ENCODE measurements at regions not wholly inside any gene's neighbourhood (a gene's known extent, or its start where the extent isn't known, plus 50 kb on each side); places are given as distances from the start of the nearest gene placed in this dataset.

DNA sequence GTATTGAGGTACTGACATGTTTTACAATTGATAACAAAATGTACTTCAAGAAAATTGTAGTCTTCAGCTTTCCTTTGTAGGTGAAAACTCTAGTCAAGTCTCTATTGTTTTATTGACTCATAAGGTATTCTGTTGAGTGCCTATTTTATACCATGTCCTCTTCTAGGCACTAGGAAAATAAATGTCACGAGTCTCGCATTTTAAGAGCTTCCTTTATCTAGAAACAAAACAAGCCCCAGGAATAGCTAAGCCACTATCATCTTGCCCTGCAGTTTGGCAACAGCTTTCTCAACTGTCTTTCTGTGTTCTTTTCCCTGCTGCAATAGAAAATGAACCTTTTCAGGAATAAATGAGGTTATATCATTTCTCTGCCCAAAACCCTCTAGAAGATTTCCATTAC, 288.5 kb upstream of the NEGR1 start (continued):
- TF ChIP-seq CEBPB (IDR thresholded peaks at IDR 0.05; ENCODE audit: borderline replicate concordance in 1 of 2, low read depth in 2 of 2, low read length in 2 of 2) (no peak), SPI1 (IDR thresholded peaks at IDR 0.05; ENCODE audit: borderline replicate concordance, insufficient read depth, low read depth, low read length) (no peak)
- TF ChIP-seq, protein P1, sequence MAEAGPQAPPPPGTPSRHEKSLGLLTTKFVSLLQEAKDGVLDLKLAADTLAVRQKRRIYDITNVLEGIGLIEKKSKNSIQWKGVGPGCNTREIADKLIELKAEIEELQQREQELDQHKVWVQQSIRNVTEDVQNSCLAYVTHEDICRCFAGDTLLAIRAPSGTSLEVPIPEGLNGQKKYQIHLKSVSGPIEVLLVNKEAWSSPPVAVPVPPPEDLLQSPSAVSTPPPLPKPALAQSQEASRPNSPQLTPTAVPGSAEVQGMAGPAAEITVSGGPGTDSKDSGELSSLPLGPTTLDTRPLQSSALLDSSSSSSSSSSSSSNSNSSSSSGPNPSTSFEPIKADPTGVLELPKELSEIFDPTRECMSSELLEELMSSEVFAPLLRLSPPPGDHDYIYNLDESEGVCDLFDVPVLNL (IDR thresholded peaks at IDR 0.05; ENCODE audit: low read depth, low read length), result no peak

DNA sequence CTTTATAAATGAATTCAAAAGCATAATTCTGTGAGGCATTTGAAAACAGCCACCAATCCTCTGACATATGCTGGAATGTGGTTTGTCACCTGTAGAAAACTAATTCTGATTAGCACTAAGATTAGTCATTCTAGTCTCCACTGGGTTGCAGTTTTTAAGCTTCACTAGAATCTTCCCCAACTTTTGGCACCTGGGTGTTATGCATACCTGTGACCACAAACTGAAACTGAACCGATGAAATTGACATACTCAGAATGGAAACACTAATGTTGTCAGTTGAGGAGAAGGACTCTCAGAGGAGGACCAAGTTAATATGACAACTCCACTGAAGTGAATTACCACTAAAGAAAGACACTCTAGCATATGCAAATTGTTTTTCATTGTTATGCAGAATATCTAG, 285.8 kb upstream of the NEGR1 start:
- Histone ChIP-seq H3K4me1 (ENCODE audit: control insufficient read depth, insufficient read depth, low read length) (no peaks in the 10 kb centered on the region), H3K79me2 (ENCODE audit: control insufficient read depth, insufficient read depth, low read length) (no peaks in the 10 kb centered on the region), H3K27me3 (replicated peaks in 1 of 2; ENCODE audit: control insufficient read depth in 2 of 2, insufficient read depth in 2 of 2, low read length in 1 of 2) (no peaks in the 10 kb centered on the region; a peak in 1 of 4 replicates), H3K27ac (ENCODE audit: control insufficient read depth, insufficient read depth) (no peak overlapping the region), H3K9me3 (replicated peaks; ENCODE audit: control insufficient read depth, insufficient read depth, low read length) (no peaks in the 10 kb centered on the region), H4K20me1 (ENCODE audit: control insufficient read depth, insufficient read depth) (no peaks in the 10 kb centered on the region), H3K4me2 (ENCODE audit: control insufficient read depth, insufficient read depth) (no peak overlapping the region), H3K36me3 (ENCODE audit: control insufficient read depth in 2 of 2, insufficient read depth in 2 of 2, low read length in 1 of 2) (no peaks in the 10 kb centered on the region), H3K9ac (ENCODE audit: control insufficient read depth, insufficient read depth, low read length) (no peak overlapping the region), H3K4me3 (no peak overlapping the region), H2AFZ (ENCODE audit: control insufficient read depth, low read depth, low read length) (no peak overlapping the region)
- ChIA-PET RAD21 (ENCODE audit: unreplicated experiment) (no interaction called here), POLR2A (no interaction called here), SMC1A (ENCODE audit: uncharacterized antibody, unreplicated experiment) (no interaction called here), CTCF (no interaction called here)
- WGBS (ENCODE audit: insufficient coverage, insufficient replicate concordance, low lambda C conversion rate, missing lambda C conversion rate), result 0% methylated on average over 1 of the region's 1 CpG
- DNase-seq (ENCODE audit: low read depth, low spot score) (no peak), ATAC-seq (no peak), FAIRE-seq (no peak)
- TF ChIP-seq PAX8 (IDR thresholded peaks at IDR 0.05) (no peak), MTA3 (IDR thresholded peaks at IDR 0.05; ENCODE audit: borderline replicate concordance, low read length) (no peak), NBN (IDR thresholded peaks at IDR 0.05) (no peak), MYB (IDR thresholded peaks at IDR 0.05; ENCODE audit: borderline replicate concordance, low read depth, low read length) (no peak), CBFB (IDR thresholded peaks at IDR 0.05; ENCODE audit: low read depth) (no peak), HDAC6 (IDR thresholded peaks at IDR 0.05; ENCODE audit: unreplicated experiment) (no peak), RBBP5 (conservative IDR thresholded peaks at IDR 0.05) (no peak), SUPT20H (IDR thresholded peaks at IDR 0.05; ENCODE audit: borderline replicate concordance, control insufficient read depth, low read depth, low read length) (no peak)
- TF ChIP-seq, protein P2, sequence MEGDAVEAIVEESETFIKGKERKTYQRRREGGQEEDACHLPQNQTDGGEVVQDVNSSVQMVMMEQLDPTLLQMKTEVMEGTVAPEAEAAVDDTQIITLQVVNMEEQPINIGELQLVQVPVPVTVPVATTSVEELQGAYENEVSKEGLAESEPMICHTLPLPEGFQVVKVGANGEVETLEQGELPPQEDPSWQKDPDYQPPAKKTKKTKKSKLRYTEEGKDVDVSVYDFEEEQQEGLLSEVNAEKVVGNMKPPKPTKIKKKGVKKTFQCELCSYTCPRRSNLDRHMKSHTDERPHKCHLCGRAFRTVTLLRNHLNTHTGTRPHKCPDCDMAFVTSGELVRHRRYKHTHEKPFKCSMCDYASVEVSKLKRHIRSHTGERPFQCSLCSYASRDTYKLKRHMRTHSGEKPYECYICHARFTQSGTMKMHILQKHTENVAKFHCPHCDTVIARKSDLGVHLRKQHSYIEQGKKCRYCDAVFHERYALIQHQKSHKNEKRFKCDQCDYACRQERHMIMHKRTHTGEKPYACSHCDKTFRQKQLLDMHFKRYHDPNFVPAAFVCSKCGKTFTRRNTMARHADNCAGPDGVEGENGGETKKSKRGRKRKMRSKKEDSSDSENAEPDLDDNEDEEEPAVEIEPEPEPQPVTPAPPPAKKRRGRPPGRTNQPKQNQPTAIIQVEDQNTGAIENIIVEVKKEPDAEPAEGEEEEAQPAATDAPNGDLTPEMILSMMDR (IDR thresholded peaks at IDR 0.05 in 2 of 3, conservative IDR thresholded peaks at IDR 0.05 in 1 of 3; ENCODE audit: control insufficient read depth in 2 of 3, extremely low read depth in 1 of 3, insufficient read depth in 1 of 3, low read depth in 3 of 3, low read length in 3 of 3), result no peak
- TF ChIP-seq, protein P3, sequence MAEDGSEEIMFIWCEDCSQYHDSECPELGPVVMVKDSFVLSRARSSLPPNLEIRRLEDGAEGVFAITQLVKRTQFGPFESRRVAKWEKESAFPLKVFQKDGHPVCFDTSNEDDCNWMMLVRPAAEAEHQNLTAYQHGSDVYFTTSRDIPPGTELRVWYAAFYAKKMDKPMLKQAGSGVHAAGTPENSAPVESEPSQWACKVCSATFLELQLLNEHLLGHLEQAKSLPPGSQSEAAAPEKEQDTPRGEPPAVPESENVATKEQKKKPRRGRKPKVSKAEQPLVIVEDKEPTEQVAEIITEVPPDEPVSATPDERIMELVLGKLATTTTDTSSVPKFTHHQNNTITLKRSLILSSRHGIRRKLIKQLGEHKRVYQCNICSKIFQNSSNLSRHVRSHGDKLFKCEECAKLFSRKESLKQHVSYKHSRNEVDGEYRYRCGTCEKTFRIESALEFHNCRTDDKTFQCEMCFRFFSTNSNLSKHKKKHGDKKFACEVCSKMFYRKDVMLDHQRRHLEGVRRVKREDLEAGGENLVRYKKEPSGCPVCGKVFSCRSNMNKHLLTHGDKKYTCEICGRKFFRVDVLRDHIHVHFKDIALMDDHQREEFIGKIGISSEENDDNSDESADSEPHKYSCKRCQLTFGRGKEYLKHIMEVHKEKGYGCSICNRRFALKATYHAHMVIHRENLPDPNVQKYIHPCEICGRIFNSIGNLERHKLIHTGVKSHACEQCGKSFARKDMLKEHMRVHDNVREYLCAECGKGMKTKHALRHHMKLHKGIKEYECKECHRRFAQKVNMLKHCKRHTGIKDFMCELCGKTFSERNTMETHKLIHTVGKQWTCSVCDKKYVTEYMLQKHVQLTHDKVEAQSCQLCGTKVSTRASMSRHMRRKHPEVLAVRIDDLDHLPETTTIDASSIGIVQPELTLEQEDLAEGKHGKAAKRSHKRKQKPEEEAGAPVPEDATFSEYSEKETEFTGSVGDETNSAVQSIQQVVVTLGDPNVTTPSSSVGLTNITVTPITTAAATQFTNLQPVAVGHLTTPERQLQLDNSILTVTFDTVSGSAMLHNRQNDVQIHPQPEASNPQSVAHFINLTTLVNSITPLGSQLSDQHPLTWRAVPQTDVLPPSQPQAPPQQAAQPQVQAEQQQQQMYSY (CRISPR knock-in tag; IDR thresholded peaks at IDR 0.05), result no peak
- TF ChIP-seq, protein P4, sequence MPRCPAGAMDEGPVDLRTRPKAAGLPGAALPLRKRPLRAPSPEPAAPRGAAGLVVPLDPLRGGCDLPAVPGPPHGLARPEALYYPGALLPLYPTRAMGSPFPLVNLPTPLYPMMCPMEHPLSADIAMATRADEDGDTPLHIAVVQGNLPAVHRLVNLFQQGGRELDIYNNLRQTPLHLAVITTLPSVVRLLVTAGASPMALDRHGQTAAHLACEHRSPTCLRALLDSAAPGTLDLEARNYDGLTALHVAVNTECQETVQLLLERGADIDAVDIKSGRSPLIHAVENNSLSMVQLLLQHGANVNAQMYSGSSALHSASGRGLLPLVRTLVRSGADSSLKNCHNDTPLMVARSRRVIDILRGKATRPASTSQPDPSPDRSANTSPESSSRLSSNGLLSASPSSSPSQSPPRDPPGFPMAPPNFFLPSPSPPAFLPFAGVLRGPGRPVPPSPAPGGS (IDR thresholded peaks at IDR 0.05; ENCODE audit: borderline replicate concordance, insufficient read depth, low read depth, low read length, poor library complexity, severe bottlenecking), result no peak
- intact Hi-C loops (cut with micrococcal nuclease; ENCODE audit: unreplicated experiment) (no loop called here), in situ Hi-C loops (cut with MboI) (no loop called here)
- BruUV-seq (replicated peaks), result no TSS peak
